ENCODE measurements at regions not wholly inside any gene's neighbourhood (a gene's known extent, or its start where the extent isn't known, plus 50 kb on each side); places are given as distances from the start of the nearest gene placed in this dataset.
"Not testable (repeated sequence)": the region's sequence is repeated elsewhere in the genome, so short reads cannot be mapped to it uniquely, and the experiment has no call there.

DNA sequence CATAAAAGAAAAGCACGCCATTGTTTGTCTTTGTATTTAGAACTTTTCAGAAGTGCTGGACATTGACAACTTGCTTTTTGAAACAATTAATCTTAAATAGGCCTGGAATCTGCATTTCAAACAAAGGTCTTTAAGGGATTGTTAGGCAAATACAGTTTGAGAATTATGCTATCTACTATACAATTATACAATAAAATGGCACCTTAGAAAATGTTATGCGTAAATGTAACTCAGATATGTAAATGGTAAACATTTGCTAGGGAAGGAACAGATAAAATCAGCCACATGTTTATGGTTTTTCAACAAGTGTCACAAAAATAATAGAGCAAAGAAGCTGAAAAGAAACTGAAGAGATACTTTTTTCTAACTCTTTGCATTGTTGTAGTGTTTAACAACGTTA lies 152.7 kb upstream of the PRSS12 start:
- DNase-seq: not testable (repeated sequence)

DNA sequence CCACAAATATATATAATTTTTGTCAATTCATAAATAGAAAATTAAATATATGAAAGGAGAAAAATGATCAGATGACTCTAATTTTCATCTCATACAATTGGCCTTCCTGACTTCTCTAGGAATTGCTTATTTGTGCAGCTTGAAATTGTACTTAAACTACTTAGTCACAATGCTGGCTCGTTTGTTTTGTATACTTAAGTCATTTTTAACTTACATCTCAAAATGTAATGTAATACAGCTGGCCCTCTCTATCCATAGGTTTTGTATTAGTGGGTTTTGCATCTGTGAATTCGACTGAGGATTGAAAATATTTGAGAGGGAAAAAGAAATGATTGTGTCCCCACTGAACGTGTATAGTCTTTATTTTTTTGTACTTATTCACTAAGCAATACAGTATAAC lies 160.1 kb upstream of the PRSS12 start:
- not testable (repeated sequence) for DNase-seq

DNA sequence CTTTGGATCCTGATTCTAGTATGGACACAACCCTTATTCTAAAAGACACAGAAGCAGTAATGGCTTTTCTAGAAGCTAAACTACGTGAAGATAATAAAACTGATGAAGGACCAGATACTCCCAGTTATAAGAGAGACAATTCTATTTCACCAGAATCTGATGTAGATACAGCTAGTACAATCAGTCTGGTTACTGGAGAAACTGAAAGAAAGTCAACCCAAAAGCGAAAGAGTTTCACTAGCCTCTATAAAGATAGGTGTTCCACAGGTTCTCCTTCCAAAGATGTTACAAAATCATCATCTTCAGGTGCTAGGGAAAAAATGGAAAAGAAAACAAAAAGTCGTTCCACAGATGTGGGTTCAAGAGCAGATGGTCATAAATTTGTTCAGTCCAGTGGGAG lies 161.5 kb upstream of the PRSS12 start:
- DNase-seq: not testable (repeated sequence)

- DNase-seq: not testable (repeated sequence)
These were observed 163.3 kb upstream of the PRSS12 start for GRCh38 chr4:118516107-118516506.

DNA sequence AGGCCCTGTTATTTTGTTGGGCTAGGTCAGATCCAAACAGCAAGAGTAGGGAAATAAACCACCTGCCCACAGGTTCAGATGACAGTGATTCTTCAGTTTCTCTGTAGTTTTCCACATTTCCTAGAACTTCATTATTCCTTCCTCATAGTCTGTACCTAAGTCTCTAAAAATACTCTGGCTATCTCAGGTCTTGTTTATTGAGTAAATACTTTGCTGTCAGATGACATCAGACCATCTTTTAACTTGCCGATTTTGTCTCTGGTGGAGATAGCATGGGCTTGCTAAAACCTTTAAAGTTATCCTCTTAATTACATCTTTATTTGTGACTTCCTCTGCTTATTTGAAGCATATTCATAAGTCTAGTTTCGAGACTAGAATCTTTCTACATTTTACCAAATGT lies 155.1 kb upstream of the METTL14 start:
- DNase-seq: not testable (repeated sequence)

GRCh38 chr4:118531947-118532346 lies 153.2 kb upstream of the METTL14 start:
- DNase-seq: not testable (repeated sequence)

DNA sequence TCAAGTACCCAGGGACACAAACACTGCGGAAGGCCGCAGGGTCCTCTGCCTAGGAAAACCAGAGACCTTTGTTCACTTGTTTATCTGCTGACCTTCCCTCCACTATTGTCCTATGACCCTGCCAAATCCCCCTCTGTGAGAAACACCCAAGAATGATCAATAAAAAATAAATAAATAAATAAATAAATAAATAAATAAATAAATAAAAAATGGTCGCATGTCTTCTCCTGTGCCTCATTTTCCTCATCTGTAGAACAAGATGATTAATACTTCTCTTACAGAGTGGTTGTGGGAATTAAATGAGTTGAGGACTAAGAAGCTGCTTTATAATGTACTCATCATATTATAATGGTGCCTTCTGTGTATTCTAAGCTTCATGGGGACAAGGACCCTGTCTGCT lies 149.4 kb upstream of the METTL14 start:
- not testable (repeated sequence) for DNase-seq

DNA sequence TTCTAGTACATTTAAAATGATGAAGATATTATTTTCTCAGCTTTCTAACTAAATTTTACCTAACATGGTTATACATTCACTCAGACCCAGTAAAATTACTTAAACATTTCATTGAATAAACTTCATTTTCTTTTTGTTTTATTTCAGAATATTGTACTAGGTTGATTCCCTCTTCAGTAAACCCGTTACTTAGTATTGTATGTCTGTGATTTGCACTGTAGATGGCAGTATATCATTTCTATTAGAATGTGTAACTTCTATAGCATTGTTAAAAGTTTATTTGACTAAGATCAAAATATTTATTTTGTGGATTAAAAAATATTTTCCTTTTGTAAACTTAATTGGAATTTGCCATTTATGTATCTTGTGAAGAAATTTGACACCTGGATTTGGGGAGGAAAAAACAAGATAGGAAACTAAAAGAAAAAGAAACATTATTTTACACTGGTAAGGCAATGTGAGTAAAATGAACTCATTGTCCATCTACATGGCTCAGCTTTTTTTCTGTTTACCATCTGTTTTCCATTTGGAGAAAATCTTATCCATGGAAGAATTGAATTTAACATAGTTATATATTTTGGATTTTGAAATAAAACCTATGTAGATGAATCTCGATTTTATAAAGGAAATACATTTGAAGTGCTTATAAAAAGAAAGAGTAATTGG lies 145.6 kb upstream of the METTL14 start:
- not testable (repeated sequence) for DNase-seq

DNA sequence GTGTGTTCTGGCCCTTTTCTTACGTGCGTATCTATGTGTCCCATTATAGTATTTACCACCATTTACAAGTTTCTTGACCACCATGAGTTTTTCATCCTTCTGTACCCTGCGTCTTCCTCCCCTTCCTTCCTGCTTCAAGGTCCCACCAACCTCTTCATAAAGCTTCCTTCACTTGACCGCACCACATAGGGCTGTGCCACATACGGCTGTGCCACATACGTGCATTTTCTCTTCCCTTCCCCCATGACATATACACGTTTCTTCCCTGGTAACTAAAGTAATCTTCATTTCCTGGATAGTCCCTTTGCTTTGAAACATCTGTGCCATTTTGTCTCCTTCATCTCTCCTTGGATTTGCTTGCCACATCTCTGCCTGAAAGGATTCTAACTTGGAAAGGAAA lies 128.6 kb upstream of the METTL14 start:
- not testable (repeated sequence) for DNase-seq

GRCh38 chr4:118557298-118557851 lies 127.8 kb upstream of the METTL14 start:
- no peak for DNase-seq

- DNase-seq: not testable (repeated sequence)
These were observed 127.0 kb upstream of the METTL14 start for GRCh38 chr4:118558188-118558587.

- DNase-seq: not testable (repeated sequence)
These were observed 123.6 kb upstream of the METTL14 start for GRCh38 chr4:118561559-118561958.

DNA sequence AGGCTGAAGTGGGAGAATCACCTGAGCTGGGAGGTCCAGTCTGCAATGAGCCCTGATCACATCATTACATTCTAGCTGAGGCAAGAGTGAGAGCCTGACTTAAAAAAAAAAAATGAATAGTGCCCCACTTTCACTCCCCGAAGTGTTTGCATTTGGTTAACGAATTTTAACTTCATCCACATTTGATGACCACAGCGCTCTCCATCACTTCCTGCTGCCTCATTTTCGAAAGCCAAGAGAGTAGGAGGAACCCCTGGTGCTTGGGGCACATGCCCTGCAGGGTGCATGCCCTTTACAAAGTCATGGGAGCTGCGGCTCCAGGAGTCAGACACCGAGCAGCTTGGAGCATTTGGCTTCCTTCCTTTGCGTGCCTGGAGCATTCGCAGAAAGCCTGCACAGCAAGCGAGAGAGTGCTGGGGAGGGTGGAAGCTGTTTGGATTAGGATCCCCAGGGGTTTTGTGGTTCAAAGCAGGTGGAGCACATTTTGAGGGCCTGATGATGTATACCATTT lies 119.1 kb upstream of the METTL14 start:
- not testable (repeated sequence) for DNase-seq

- not testable (repeated sequence) for DNase-seq
These were observed 112.2 kb upstream of the METTL14 start for GRCh38 chr4:118572991-118573390.

- DNase-seq: not testable (repeated sequence)
These were observed 110.8 kb upstream of the METTL14 start for GRCh38 chr4:118574251-118574913.

DNA sequence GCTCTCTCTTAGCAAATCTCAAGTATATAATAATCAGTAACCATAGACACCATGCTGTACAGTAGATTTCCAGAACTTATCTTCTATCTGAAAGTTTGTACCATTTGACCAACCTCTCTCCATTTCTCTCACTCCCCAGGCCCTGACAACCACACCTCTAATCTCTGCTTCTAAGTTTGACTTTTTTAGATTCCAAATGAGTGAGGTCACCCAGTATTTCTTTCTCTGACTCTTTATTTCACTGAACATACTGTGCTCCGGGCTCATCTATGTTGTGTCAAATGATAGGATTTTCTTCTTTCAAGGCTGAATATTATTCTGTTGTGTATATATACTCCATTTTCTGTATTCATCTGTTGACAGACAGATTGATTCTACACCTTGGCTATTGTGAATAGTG lies 110.1 kb upstream of the METTL14 start:
- DNase-seq: not testable (repeated sequence)

- not testable (repeated sequence) for DNase-seq
These were observed 109.5 kb upstream of the METTL14 start for GRCh38 chr4:118575726-118576125.

DNA sequence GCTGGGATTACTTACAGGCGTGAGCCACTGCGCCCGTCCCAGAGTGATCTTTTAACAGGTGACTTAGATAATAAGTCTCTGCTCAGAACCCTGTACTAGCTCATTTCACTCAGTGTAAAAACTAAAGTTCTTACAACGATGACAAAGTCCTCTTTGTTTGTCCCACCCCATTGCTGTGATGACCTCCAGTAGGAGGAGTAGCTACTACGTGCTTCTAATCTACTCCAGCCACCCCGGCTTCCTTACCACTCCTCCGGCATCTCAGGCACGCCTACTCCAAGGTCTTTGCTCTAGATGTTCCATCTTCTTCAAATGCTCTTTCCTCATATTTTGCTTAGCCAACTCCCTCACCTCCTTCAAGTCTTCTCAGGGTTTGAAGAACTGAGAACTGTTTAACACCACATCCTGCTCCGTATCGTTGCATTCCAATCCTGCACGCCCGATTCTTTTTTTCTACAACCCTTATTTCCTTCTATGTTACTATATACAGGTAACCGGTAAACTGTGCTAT lies 108.4 kb upstream of the METTL14 start:
- not testable (repeated sequence) for DNase-seq

- no peak for DNase-seq
These were observed 100.2 kb upstream of the METTL14 start for GRCh38 chr4:118585015-118585414.

DNA sequence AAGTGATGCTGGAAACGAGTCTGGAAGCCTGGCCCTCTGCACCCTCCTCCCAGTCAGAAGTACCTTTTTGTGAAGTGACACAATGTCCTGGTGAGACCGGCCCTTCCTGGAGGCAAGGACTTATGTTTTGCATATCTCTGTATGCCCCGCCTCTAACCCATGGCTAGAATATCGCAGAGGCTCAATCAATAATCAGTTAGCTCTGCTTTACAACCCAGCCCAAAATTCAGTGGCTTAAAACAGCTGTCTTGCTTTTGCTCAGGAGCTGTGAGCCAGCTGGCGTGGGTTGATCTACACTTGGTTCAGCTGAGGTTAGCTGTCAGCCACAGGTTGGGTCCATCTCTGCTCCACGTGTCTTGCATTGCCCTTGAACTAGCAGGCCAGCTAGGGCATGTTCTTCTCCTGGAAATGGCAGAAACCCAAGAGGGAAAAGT lies 98.8 kb upstream of the METTL14 start:
- DNase-seq: no peak

GRCh38 chr4:118587116-118587831 lies 97.9 kb upstream of the METTL14 start:
- DNase-seq: no peak

DNA sequence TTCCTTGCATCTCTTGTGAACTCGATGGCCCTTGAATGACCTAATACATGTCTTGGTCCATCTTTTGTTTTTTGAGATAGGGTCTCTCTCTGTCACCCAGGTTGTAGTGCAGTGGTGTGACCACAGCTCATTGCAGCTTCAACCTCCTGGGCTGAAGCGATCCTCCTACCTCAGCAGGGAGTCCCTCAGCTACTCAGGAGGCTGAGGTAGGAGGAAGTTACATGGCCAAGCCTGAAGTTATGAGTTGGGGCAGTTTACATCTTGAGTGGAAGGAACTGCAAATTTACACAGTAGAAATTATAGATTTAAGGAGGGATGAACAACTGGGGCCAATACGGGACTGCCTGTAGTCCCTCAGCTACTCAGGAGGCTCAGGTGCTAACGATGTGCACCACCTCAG lies 97.2 kb upstream of the METTL14 start:
- DNase-seq: no peak

DNA sequence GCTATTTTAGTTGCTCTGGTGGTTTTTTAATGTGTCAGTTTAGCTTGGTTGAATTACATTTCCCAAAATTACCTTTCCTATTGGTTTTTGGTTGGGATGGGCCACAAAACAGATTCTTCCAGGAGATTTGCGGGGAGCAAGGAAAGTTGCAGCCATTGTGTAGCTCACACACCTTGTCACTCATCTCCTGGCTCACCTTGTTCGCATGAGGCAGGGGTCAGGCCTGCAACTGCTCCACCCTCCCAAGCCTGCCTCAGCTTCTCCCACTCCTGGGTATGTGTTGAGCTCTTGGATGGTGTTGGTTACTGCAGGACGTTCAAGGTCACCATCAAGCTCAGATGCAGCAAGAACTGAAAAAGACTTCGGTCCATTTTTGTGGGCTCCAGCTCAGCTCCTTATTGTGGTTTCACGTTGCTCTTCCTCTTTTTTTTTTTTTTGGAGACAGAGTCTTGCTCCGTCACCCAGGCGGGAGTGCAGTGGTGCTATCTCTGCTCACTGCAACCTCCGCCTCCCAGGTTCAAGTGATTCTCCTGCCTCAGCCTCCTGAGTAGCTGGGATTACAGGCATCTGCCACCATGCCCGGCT lies 95.6 kb upstream of the METTL14 start:
- no peak for DNase-seq

Measured in activated CD4-positive, alpha-beta T cell treated with anti-CD3 and anti-CD28 coated beads, Interleukin-2, amount 50 U/mL, for 4 hours (primary cell).